Thyroid gland (tissue), 4 donors: ENCODE measurements at regions not wholly inside any gene's neighbourhood (a gene's known extent, or its start where the extent isn't known, plus 50 kb on each side); places are given as distances from the start of the nearest gene placed in this dataset.
"Not testable (repeated sequence)": the region's sequence is repeated elsewhere in the genome, so short reads cannot be mapped to it uniquely, and the experiment has no call there.

Experiments used
- CTCF ChIP-seq, 6 experiments: fragments of 200-600 bp in 3 of 6; fragments of 450-650 bp in 3 of 6; sonication (generic) in 3 of 6; IDR thresholded peaks; one replicate each; pipeline ENCODE4 v1.5.1; 2016 to 2019; ENCODE audit warnings: antibody characterized with exemption in 6 of 6, mild to moderate bottlenecking in 2 of 6, inconsistent platforms in 1 of 6, moderate library complexity in 1 of 6
- POLR2A ChIP-seq, 2 donors: fragments of 450-650 bp; IDR thresholded peaks; one replicate each; pipeline ENCODE4 v1.6.1; 2017; ENCODE audit warnings: antibody characterized with exemption in 2 of 2, mild to moderate bottlenecking in 2 of 2, moderate library complexity in 1 of 2

DNA sequence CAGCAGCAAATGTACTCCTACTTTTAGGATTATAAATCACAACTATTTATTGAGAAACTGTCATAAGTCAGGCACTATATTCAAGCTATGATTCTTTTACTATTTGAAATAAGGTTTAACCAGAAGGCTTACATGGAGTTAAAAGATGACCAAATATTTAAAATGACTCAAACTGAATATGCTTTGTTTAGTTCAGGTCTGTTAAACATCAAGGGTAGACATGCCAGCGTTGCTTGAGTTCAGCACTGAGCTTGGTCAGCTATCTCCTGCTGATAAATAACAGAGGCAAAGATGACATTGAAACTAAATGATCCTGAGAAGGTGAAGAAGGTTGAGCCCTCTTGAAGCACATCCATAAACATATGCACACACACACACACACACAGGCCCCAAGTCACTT, 305.6 kb downstream of the ANKRD30BL start:
- not testable (repeated sequence) for TF ChIP-seq POLR2A, CTCF (IDR thresholded peaks at IDR 0.05)
